Astrocyte (in vitro differentiated cells and primary cell): ENCODE measurements at regions not wholly inside any gene's neighbourhood (a gene's known extent, or its start where the extent isn't known, plus 50 kb on each side); places are given as distances from the start of the nearest gene placed in this dataset.

ENCODE experiments used
- EZH2 ChIP-seq: IDR thresholded peaks from 2 replicates; pipeline ENCODE4 v1.6.1; 2012; ENCODE audit warnings: mild to moderate bottlenecking, low read length, inconsistent platforms; ENCODE audit not compliant: insufficient read depth
- TF ChIP-seq, protein P1 (sequence below): IDR thresholded peaks from 2 replicates; pipeline ENCODE4 v1.5.1; 2011; ENCODE audit warnings: low read depth, mild to moderate bottlenecking, inconsistent platforms, low read length, moderate library complexity; ENCODE audit not compliant: insufficient read depth

DNA sequence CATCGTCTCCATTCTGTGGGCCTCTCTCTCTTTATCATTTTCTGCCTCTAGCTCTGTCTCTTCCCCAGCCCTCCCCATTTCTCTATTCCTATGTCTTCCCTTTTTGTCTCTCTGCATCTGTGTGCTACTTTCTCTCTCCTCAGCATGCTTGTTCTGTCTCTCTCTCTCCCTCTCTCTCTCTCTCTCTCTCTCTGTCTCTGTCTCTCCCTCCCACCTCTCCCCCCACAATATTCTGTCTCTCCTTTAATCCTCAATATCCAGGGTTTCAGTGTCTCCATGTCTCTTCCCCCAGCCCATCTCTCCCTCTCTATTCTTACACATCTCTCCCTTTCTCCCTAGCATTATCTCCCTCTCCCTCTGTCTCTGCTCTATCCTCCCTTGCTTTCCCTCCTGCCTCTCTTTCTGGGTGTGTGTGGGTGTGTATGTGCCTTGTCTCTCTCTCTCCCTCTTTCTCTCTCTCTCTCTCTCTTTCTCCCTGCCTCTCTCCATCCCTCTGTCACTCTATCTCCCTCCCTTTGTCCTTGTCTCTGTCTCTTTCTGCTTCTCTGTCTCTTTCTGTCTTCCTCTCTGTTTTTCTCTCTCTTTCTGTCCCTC lies 76.9 kb upstream of the SIRPA start:
- TF ChIP-seq, protein P1, sequence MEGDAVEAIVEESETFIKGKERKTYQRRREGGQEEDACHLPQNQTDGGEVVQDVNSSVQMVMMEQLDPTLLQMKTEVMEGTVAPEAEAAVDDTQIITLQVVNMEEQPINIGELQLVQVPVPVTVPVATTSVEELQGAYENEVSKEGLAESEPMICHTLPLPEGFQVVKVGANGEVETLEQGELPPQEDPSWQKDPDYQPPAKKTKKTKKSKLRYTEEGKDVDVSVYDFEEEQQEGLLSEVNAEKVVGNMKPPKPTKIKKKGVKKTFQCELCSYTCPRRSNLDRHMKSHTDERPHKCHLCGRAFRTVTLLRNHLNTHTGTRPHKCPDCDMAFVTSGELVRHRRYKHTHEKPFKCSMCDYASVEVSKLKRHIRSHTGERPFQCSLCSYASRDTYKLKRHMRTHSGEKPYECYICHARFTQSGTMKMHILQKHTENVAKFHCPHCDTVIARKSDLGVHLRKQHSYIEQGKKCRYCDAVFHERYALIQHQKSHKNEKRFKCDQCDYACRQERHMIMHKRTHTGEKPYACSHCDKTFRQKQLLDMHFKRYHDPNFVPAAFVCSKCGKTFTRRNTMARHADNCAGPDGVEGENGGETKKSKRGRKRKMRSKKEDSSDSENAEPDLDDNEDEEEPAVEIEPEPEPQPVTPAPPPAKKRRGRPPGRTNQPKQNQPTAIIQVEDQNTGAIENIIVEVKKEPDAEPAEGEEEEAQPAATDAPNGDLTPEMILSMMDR: no peak
- TF ChIP-seq EZH2: no peak
